ENCODE measurements at regions not wholly inside any gene's neighbourhood (a gene's known extent, or its start where the extent isn't known, plus 50 kb on each side); places are given as distances from the start of the nearest gene placed in this dataset.

DNA sequence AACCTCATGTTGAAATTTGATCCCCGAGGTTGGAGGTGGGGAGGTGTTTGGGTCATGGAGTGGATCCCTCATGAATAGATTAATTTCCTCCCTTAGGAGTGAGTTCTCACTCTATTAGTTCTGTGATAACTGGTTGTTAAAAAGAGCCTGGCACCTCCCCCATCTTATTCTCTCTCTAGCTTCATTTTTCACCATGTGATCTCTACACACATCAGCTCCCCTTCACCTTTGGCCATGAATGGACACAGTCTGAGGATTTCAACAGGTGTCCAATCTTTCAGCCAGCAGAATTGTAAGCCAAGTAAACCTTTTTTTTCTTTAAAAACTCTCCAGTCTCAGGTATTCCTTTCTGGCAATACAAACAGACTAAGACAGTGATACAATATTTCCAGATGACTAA is 602.0 kb upstream of the FAM98A start:
- TF ChIP-seq, protein P1, sequence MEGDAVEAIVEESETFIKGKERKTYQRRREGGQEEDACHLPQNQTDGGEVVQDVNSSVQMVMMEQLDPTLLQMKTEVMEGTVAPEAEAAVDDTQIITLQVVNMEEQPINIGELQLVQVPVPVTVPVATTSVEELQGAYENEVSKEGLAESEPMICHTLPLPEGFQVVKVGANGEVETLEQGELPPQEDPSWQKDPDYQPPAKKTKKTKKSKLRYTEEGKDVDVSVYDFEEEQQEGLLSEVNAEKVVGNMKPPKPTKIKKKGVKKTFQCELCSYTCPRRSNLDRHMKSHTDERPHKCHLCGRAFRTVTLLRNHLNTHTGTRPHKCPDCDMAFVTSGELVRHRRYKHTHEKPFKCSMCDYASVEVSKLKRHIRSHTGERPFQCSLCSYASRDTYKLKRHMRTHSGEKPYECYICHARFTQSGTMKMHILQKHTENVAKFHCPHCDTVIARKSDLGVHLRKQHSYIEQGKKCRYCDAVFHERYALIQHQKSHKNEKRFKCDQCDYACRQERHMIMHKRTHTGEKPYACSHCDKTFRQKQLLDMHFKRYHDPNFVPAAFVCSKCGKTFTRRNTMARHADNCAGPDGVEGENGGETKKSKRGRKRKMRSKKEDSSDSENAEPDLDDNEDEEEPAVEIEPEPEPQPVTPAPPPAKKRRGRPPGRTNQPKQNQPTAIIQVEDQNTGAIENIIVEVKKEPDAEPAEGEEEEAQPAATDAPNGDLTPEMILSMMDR (conservative IDR thresholded peaks at IDR 0.05; ENCODE audit: low read depth, low read length): no peak
- H3K4me3 ChIP-seq (ENCODE audit: low read depth, low read length): no peak overlapping the region
- DNase-seq (ENCODE audit: low read depth): no peak

DNA sequence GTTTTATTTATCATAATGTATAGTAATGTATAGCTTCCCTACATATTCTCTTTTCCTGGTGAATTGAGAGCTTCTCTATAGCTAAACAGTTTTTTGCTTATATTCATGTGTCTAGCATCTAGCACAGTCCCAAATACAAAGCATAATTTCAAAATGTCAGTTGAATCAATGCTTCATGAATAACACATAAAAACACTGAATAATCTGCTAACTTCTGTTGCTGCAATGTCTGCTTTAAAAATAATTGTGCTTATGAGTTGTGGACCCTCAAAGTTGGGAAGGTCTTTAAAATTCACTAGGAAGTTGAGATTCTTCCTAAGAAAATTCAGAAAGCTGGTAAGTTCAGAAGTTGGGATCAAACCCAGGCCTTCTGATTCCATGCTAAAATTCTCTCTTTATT is 600.9 kb upstream of the FAM98A start:
- no peak overlapping the region for H3K4me3 ChIP-seq (ENCODE audit: low read depth, low read length)
- TF ChIP-seq, protein P1 (conservative IDR thresholded peaks at IDR 0.05; ENCODE audit: low read depth, low read length): no peak
- no peak for DNase-seq (ENCODE audit: low read depth)

DNA sequence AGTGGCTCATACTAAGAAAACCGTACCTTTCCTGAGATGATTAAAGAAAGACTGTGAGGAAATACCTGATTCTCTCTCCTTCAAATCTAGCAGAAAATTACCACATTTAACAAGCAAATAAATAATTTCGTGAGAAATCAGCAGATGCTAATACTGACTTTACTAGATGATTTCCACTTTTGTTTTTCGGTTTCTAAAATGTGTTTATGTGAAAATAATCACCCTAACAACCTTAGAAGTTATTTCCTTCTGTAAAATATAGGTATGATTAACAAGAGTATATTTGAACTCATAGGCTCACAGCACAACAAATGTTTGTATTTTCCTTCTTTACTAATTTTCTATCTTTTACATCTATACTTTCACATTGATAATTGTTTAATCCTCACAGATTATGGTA is 594.1 kb upstream of the FAM98A start:
- DNase-seq (ENCODE audit: low read depth): no peak
- TF ChIP-seq, protein P1 (conservative IDR thresholded peaks at IDR 0.05; ENCODE audit: low read depth, low read length): no peak
- no peak overlapping the region for H3K4me3 ChIP-seq (ENCODE audit: low read depth, low read length)

DNA sequence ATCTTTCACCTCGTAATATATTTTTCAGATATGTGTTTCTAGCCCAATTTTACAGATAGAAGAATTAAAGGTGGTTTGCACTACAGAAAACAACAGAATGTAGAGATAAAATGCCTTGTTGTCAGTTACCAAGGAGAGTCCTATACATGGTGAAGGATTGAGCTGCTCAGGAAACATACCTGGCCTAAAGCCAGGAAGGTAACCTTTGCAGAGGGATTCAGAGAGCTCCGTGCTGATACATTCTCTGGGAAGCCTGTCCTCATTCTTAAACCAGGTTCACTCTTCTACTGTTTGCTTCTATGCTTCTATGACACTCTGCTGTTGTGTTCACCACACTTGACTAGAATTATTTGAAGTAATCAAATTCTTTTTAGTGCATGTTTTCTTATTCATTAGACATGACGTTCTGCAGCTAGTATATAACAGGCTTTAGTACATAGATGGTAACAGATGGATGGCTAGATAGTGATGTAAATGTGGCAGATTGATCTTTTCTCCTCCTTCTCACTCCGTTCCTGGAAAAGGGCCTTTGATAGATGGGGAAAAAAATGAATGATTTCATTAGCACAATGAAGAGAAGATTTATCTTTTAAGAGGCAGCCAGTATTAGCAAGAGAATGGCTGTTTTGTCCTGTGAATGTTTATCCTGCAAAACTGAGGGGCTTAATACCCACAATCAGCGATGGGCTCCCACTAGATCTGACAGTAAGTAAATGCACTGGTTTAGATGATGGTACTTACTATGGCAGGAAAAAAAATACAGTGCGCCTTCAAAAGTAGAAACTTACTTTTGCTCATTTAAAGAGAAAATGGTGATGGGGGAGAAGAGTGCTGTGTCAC is 589.6 kb upstream of the FAM98A start:
- no peak for DNase-seq (ENCODE audit: low read depth)
- TF ChIP-seq, protein P1 (conservative IDR thresholded peaks at IDR 0.05; ENCODE audit: low read depth, low read length): no peak
- H3K4me3 ChIP-seq (ENCODE audit: low read depth, low read length): no peak overlapping the region

DNA sequence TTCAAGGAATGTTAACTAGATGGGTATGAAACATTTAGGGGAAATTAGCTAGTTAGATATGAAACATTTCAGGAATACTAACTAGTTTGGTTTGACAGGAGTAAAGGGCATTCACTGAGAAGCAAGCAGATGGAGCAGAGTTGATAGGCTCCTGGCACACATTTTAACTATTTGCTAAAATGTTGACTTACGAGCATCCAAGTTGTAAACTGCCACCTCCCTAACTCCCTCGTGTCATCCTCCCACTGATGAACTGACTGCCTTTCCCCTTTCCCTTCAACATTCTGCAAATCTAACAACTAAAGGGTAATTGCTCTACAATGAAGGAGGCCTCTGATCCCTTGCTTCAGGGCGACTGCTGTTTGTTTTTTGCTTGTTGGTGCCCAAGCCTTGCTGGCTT is 580.4 kb upstream of the FAM98A start:
- H3K4me3 ChIP-seq (ENCODE audit: low read depth, low read length): no peak overlapping the region
- DNase-seq (ENCODE audit: low read depth): no peak
- TF ChIP-seq, protein P1 (conservative IDR thresholded peaks at IDR 0.05; ENCODE audit: low read depth, low read length): no peak

DNA sequence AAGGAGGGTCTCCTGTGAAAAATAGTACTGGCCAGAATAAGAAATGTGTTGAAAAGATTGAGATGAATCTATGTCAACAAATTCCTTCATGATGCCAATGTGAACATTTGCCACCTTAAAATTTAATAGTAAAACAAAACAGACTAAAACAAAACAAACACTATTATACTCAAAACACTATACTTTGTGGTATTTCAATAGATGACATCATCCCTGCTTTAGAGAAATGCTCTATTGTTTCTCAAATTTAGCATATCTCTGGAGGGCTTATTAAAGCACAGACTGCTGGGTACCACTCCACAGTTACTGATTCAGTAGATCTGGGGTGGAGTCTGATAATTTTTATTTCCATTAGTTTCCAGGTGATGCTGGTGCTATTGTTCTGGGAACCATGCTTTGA is 579.4 kb upstream of the FAM98A start:
- DNase-seq (ENCODE audit: low read depth): no peak
- TF ChIP-seq, protein P1 (conservative IDR thresholded peaks at IDR 0.05; ENCODE audit: low read depth, low read length): no peak
- H3K4me3 ChIP-seq (ENCODE audit: low read depth, low read length): no peak overlapping the region

DNA sequence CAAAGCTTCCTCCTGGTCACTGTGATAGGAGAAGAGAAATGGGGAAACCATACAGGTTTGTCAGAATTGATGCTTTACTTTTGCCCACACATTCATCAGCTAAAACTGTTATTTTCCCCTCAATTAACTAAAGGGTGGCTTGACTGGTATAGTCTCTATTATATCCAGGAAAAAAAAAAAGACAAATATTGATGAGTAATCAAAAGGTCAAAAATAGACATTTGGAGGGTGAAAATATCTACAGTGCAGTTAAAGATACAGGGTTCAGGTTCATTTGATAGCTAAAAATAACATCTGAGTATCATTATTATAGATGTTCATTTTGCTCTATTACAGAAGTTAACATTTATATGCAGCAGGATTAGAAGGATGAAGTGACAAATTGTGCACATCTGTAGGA is 577.6 kb upstream of the FAM98A start:
- TF ChIP-seq, protein P1 (conservative IDR thresholded peaks at IDR 0.05; ENCODE audit: low read depth, low read length): no peak
- no peak for DNase-seq (ENCODE audit: low read depth)
- H3K4me3 ChIP-seq (ENCODE audit: low read depth, low read length): no peak overlapping the region
